ENCODE measurements at regions not wholly inside any gene's neighbourhood (a gene's known extent, or its start where the extent isn't known, plus 50 kb on each side); places are given as distances from the start of the nearest gene placed in this dataset.

DNA sequence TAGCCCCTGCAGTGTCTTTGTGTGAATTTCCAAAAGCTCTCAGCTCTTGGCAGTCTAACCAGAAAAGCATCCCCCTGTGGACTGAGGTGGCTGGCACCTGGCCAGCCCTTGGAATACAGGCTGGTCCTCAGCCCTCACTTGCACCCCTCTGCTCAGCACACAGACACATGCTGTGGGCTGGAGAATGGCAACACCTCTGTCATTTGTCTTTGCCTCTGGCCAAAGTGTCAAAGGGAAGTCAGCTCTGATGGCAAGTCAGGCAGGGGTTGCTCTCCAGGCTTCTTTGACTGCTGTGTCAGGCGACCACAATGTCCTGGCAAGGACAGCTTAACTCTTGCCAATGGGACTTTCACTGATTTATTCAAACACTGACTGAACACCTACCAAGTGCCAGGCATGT, 724.8 kb downstream of the INHBA start:
- no peak for DNase-seq
- no peaks in the 10 kb centered on the region for H3K9me3 ChIP-seq (replicated peaks in 1 of 3)
- H3K27me3 ChIP-seq: no peaks in the 10 kb centered on the region
- H3K4me1 ChIP-seq (replicated peaks in 1 of 2): no peaks in the 10 kb centered on the region
- H3K36me3 ChIP-seq (replicated peaks in 1 of 2): no peaks in the 10 kb centered on the region
- H3K4me3 ChIP-seq: no peak overlapping the region
- TF ChIP-seq POLR2A (IDR thresholded peaks at IDR 0.05): no peak
- TF ChIP-seq, protein P1, sequence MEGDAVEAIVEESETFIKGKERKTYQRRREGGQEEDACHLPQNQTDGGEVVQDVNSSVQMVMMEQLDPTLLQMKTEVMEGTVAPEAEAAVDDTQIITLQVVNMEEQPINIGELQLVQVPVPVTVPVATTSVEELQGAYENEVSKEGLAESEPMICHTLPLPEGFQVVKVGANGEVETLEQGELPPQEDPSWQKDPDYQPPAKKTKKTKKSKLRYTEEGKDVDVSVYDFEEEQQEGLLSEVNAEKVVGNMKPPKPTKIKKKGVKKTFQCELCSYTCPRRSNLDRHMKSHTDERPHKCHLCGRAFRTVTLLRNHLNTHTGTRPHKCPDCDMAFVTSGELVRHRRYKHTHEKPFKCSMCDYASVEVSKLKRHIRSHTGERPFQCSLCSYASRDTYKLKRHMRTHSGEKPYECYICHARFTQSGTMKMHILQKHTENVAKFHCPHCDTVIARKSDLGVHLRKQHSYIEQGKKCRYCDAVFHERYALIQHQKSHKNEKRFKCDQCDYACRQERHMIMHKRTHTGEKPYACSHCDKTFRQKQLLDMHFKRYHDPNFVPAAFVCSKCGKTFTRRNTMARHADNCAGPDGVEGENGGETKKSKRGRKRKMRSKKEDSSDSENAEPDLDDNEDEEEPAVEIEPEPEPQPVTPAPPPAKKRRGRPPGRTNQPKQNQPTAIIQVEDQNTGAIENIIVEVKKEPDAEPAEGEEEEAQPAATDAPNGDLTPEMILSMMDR (IDR thresholded peaks at IDR 0.05): no peak
- WGBS, 4 donors: 30 to 80% (median 42%) methylated on average over 1 of the region's 1 CpG; no CpG with 5 or more reads in 1 of the 4 donors
- intact Hi-C loops (cut with DNase I): no loop called here
- H3K27ac ChIP-seq: no peak overlapping the region

DNA sequence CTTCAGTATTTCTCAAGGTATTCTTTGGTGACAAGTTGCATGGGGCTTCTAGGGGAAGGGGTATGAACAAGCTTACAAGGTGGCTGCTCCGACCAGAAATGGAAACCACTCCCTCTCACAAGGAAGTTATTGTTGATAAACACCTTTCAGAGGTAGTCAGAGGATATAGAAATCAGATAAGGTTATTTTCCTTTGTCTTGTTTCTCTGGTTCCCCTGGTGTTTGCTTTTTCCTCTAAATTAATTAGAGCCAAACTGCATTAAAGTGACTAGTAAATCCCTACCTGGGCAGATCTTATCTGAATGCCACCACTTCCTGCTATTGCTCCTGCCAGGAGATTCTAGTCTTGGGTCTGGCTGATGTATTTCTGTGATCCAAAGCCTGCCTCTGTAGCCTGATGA, 725.4 kb downstream of the INHBA start:
- no peaks in the 10 kb centered on the region for H3K4me1 ChIP-seq (replicated peaks in 1 of 2)
- WGBS, 4 donors: 59 to 83% (median 71%) methylated on average over 1 of the region's 1 CpG
- TF ChIP-seq, protein P1 (IDR thresholded peaks at IDR 0.05): no peak
- no peak for TF ChIP-seq POLR2A (IDR thresholded peaks at IDR 0.05)
- DNase-seq: no peak
- intact Hi-C loops (cut with DNase I): no loop called here
- H3K9me3 ChIP-seq (replicated peaks in 1 of 3): no peaks in the 10 kb centered on the region
- H3K27me3 ChIP-seq: no peaks in the 10 kb centered on the region
- H3K4me3 ChIP-seq: no peak overlapping the region
- no peak overlapping the region for H3K27ac ChIP-seq
- H3K36me3 ChIP-seq (replicated peaks in 1 of 2): no peaks in the 10 kb centered on the region

DNA sequence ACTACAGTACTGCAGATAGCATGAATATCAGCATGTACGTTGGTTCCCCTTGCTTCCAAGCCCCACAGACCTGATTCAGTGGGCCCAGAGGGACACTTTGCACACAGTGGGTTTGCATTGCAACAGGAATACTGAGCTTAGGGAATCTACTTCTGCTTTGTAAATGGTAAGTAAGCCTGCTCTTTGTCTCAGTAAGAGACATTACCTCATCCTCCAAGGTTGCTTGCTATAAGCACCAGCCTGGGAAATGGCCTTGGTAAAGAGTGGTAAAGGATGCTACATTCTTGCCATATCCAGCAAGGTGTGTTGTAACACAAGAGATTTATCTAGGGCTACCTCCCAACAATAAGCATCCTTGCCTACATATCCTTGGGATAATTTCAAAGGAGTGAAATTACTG, 730.5 kb downstream of the INHBA start:
- no peak for DNase-seq

DNA sequence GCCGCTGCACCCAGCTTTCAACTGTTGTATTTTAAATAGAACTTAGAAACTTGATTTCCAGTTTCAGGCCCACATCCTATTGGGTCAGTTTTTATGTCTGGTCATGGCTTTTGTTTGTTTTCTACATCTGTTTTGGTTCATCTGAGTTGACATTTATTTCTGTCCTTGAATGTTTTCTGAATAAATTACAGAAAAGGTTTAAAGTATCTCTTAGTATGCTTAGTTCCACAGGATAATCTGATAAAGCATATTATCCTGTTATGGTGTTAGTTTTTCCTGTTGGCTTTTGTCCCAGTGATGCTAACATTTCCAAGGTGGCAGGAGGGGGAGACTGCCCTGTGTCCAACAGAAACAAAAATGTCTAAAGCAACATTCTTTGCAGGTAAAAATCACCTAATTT, 733.2 kb downstream of the INHBA start:
- intact Hi-C loops (cut with DNase I): no loop called here
- H3K27ac ChIP-seq: no peak overlapping the region
- no peak overlapping the region for H3K4me3 ChIP-seq
- TF ChIP-seq, protein P1 (IDR thresholded peaks at IDR 0.05): no peak
- TF ChIP-seq POLR2A (IDR thresholded peaks at IDR 0.05): no peak
- no peak for DNase-seq
- no peaks in the 10 kb centered on the region for H3K27me3 ChIP-seq
- WGBS, 4 donors: 60 to 81% (median 74%) methylated on average over 1 of the region's 1 CpG
- H3K9me3 ChIP-seq (replicated peaks in 1 of 3): no peaks in the 10 kb centered on the region
- no peaks in the 10 kb centered on the region for H3K36me3 ChIP-seq (replicated peaks in 1 of 2)
- no peaks in the 10 kb centered on the region for H3K4me1 ChIP-seq (replicated peaks in 1 of 2)

More for the DNA sequence above, 730.5 kb downstream of the INHBA start:
- Histone ChIP-seq H3K27ac (no peak overlapping the region), H3K9me3 (replicated peaks in 1 of 3) (no peaks in the 10 kb centered on the region), H3K4me1 (replicated peaks in 1 of 2) (no peaks in the 10 kb centered on the region), H3K36me3 (replicated peaks in 1 of 2) (no peaks in the 10 kb centered on the region), H3K27me3 (no peaks in the 10 kb centered on the region), H3K4me3 (no peak overlapping the region)
- intact Hi-C loops (cut with DNase I): no loop called here
- TF ChIP-seq, protein P1 (IDR thresholded peaks at IDR 0.05): no peak
- no peak for TF ChIP-seq POLR2A (IDR thresholded peaks at IDR 0.05)
- WGBS, 4 donors: 78 to 91% (median 84%) methylated on average over 1 of the region's 1 CpG
